ENCODE measurements at regions not wholly inside any gene's neighbourhood (a gene's known extent, or its start where the extent isn't known, plus 50 kb on each side); places are given as distances from the start of the nearest gene placed in this dataset.

GRCh38 chr17:68704871-68705713 lies 103.9 kb upstream of the FAM20A start:
- H3K4me3 ChIP-seq (ENCODE audit: low read depth, low read length): no peak overlapping the region
- no peak for DNase-seq (ENCODE audit: low read depth)
- no peaks in the 10 kb centered on the region for H3K36me3 ChIP-seq (ENCODE audit: control insufficient read depth, insufficient read depth, low read length)
- TF ChIP-seq CTCF (IDR thresholded peaks at IDR 0.05; ENCODE audit: insufficient read depth, low read length, poor library complexity, severe bottlenecking): no peak
- H3K27me3 ChIP-seq (ENCODE audit: control insufficient read depth, insufficient read depth, low read length): no peaks in the 10 kb centered on the region

GRCh38 chr17:68701046-68701445 lies 99.9 kb upstream of the FAM20A start:
- H3K36me3 ChIP-seq (ENCODE audit: control insufficient read depth, insufficient read depth, low read length): no peaks in the 10 kb centered on the region
- no peak for TF ChIP-seq CTCF (IDR thresholded peaks at IDR 0.05; ENCODE audit: insufficient read depth, low read length, poor library complexity, severe bottlenecking)
- DNase-seq (ENCODE audit: low read depth): no peak
- H3K4me3 ChIP-seq (ENCODE audit: low read depth, low read length): no peak overlapping the region
- H3K27me3 ChIP-seq (ENCODE audit: control insufficient read depth, insufficient read depth, low read length): no peaks in the 10 kb centered on the region

- no peaks in the 10 kb centered on the region for H3K27me3 ChIP-seq (ENCODE audit: control insufficient read depth, insufficient read depth, low read length)
- no peaks in the 10 kb centered on the region for H3K36me3 ChIP-seq (ENCODE audit: control insufficient read depth, insufficient read depth, low read length)
- no peak for DNase-seq (ENCODE audit: low read depth)
- H3K4me3 ChIP-seq (ENCODE audit: low read depth, low read length): no peak overlapping the region
- no peak for TF ChIP-seq CTCF (IDR thresholded peaks at IDR 0.05; ENCODE audit: insufficient read depth, low read length, poor library complexity, severe bottlenecking)
These were observed 99.3 kb upstream of the FAM20A start for GRCh38 chr17:68700421-68700820.

GRCh38 chr17:68699936-68700335 lies 98.8 kb upstream of the FAM20A start:
- Histone ChIP-seq H3K36me3 (ENCODE audit: control insufficient read depth, insufficient read depth, low read length) (no peaks in the 10 kb centered on the region), H3K4me3 (ENCODE audit: low read depth, low read length) (no peak overlapping the region), H3K27me3 (ENCODE audit: control insufficient read depth, insufficient read depth, low read length) (no peaks in the 10 kb centered on the region)
- TF ChIP-seq CTCF (IDR thresholded peaks at IDR 0.05; ENCODE audit: insufficient read depth, low read length, poor library complexity, severe bottlenecking): no peak
- DNase-seq (ENCODE audit: low read depth): no peak

- Histone ChIP-seq H3K27me3 (ENCODE audit: control insufficient read depth, insufficient read depth, low read length) (no peaks in the 10 kb centered on the region), H3K4me3 (ENCODE audit: low read depth, low read length) (no peak overlapping the region), H3K36me3 (ENCODE audit: control insufficient read depth, insufficient read depth, low read length) (no peaks in the 10 kb centered on the region)
- TF ChIP-seq CTCF (IDR thresholded peaks at IDR 0.05; ENCODE audit: insufficient read depth, low read length, poor library complexity, severe bottlenecking): no peak
- no peak for DNase-seq (ENCODE audit: low read depth)
These were observed 97.6 kb upstream of the FAM20A start for GRCh38 chr17:68698746-68699145.

Measured in kidney epithelial cell (primary cell).